Heart right ventricle (tissue), 16 donors: ENCODE measurements at regions not wholly inside any gene's neighbourhood (a gene's known extent, or its start where the extent isn't known, plus 50 kb on each side); places are given as distances from the start of the nearest gene placed in this dataset.

ENCODE experiments used
- ATAC-seq, 8 donors: fragments of 200-7000 bp; cut with Tn5 transposase; one replicate each; pipeline ENCODE4 v1.9.1; 2020; ENCODE audit warnings: mild to moderate bottlenecking in 8 of 8, moderate library complexity in 8 of 8, moderate number of reproducible peaks in 1 of 8
- DNase-seq, 2 donors: peaks; one replicate each; pipeline ENCODE4 v3.0.0-alpha.2; 2020
- H3K27ac ChIP-seq, 10 donors: fragments of 200-600 bp; sonication (generic) in 2 of 10; one replicate each; pipeline versions ENCODE4 v1.5.0 to v1.8.0; 2020 to 2022; ENCODE audit warnings: mild to moderate bottlenecking in 3 of 10
- H3K27me3 ChIP-seq, 7 donors: fragments of 200-600 bp; one replicate each; pipeline ENCODE4 v1.8.0; 2021 to 2022; ENCODE audit warnings: mild to moderate bottlenecking in 2 of 7
- H3K36me3 ChIP-seq, 9 donors: fragments of 200-600 bp; sonication (generic) in 1 of 9; one replicate each; pipeline versions ENCODE4 v1.5.0 to v1.8.0; 2020 to 2022; ENCODE audit warnings: mild to moderate bottlenecking in 2 of 9
- H3K4me1 ChIP-seq, 9 donors: fragments of 200-600 bp; sonication (generic) in 1 of 9; one replicate each; pipeline versions ENCODE4 v1.5.0 to v1.8.0; 2020 to 2022; ENCODE audit warnings: mild to moderate bottlenecking in 4 of 9
- H3K4me3 ChIP-seq, 10 donors: fragments of 200-600 bp; sonication (generic) in 2 of 10; one replicate each; pipeline versions ENCODE4 v1.5.0 to v1.8.0; 2020 to 2022; ENCODE audit warnings: mild to moderate bottlenecking in 7 of 10, moderate library complexity in 2 of 10
- H3K9me3 ChIP-seq, 11 donors: fragments of 200-600 bp in 10 of 11; sonication (generic) in 2 of 11; one replicate each; pipeline versions ENCODE4 v1.5.0 to v1.8.0; 2013 to 2022; ENCODE audit warnings: mild to moderate bottlenecking in 2 of 11, control low read depth in 1 of 11, moderate library complexity in 1 of 11
- CTCF ChIP-seq, 9 donors: fragments of 200-600 bp; sonication (generic) in 2 of 9; IDR thresholded peaks; one replicate each; pipeline versions ENCODE4 v1.5.0 to v1.8.0; 2021 to 2022; ENCODE audit warnings: antibody characterized with exemption in 9 of 9, mild to moderate bottlenecking in 5 of 9, moderate library complexity in 1 of 9
- WGBS, 2 donors: extraction: QIAGEN DNeasy Blood & Tissue Kit; methylation state at CpG; one replicate each; pipeline ENCODE4 v1.1.7; 2013; ENCODE audit warnings: inconsistent platforms in 1 of 2; 5-methylcytosine and 5-hydroxymethylcytosine counted together
- intact Hi-C, 10 donors: fragments of 100-400 bp; cut with DNase I; formaldehyde crosslinking; loops; one replicate each; pipeline versions ENCODE4 v1.11.1 to v1.14.2; 2022
- donor health status: Arrhythmogenic right ventricular cardiomyopathy.
- donor health status: ischemic (EF 13 %, LVEDD 7.1; RV severe dilation, severe dysfunction).
- donor health status: healthy with polysubstance abuse.
- donor health status: DM: no; HTN: yes; CAD: no.
- donor health status: DM: no; HTN: no; CAD: no.
- donor health status: ischemic (EF 25% LVEDD 6.9; RV normal size, moderate dysfunction).
- donor health status: ischemic (EF 25% LVEDD 5.7; RV mildly dilated, moderate dysfunction).
- donor health status: healthy.
- donor health status: DM: yes; HTN: yes; CAD: no.
- donor health status: Ischemic cardiomyopathy.
- donor health status: ischemic (EF 35%, LVEDD 5.7; RV mildly dilated, moderate dysfunction).
- donor health status: nonischemic (EF 11% LVEDD 7.7; RV severe dilation, severe dysfunction).
- donor health status: DM: yes; HTN: yes; CAD: no.
- donor health status: PGD.
- donor health status: ischemic (EF 29% LVEDD 5.4; RV normal size, mild dysfunction).
- donor health status: nonischemic (EF 23%, LVEDD 6.1; RV moderate dilation, normal function).

- ATAC-seq (peak in 1 of 8 donors; percentile 28), DNase-seq (no peak)
- Histone ChIP-seq H3K4me1 (peaks cover 4 to 77% (median 46%) of the 10 kb centered on the region in 9 donors), H3K27ac (peak overlapping the region in 1 of 10 donors; percentile 1), H3K36me3 (no peaks in the 10 kb centered on the region), H3K27me3 (no peaks in the 10 kb centered on the region), H3K4me3 (no peak overlapping the region), H3K9me3 (no peaks in the 10 kb centered on the region)
- intact Hi-C loops: no loop called here
- WGBS, 2 donors: 64 to 65% methylated on average over 3 of the region's 3 CpGs
- TF ChIP-seq CTCF (IDR thresholded peaks at IDR 0.05): no peak
Observed at GRCh38 chr5:124670722-124671184, 75.7 kb downstream of the ZNF608 start.

- H3K27me3 ChIP-seq: no peaks in the 10 kb centered on the region
- H3K27ac ChIP-seq: peak overlapping the region in 1 of 10 donors; percentile 1
- TF ChIP-seq CTCF (IDR thresholded peaks at IDR 0.05): no peak
- no peaks in the 10 kb centered on the region for H3K9me3 ChIP-seq
- ATAC-seq (peak in 5 of 8 donors; percentile 21 to 59 (median 39)), DNase-seq (no peak)
- H3K4me3 ChIP-seq: no peak overlapping the region
- H3K4me1 ChIP-seq: peaks cover 0 to 74% (median 46%) of the 10 kb centered on the region in 9 donors
- H3K36me3 ChIP-seq: no peaks in the 10 kb centered on the region
- intact Hi-C loops: no loop called here
- WGBS, 2 donors: 68 to 73% methylated on average over 7 of the region's 7 CpGs
Observed at GRCh38 chr5:124669956-124670721, 76.3 kb downstream of the ZNF608 start.

- Histone ChIP-seq H3K9me3 (no peaks in the 10 kb centered on the region), H3K4me3 (no peak overlapping the region), H3K27ac (no peak overlapping the region), H3K27me3 (no peaks in the 10 kb centered on the region), H3K36me3 (no peaks in the 10 kb centered on the region), H3K4me1 (peaks cover 0 to 76% (median 54%) of the 10 kb centered on the region in 9 donors)
- WGBS, 2 donors: 62 to 82% methylated on average over 4 of the region's 4 CpGs
- DNase-seq (no peak), ATAC-seq (peak in 5 of 8 donors; percentile 35 to 58 (median 38))
- TF ChIP-seq CTCF (IDR thresholded peaks at IDR 0.05): no peak
- intact Hi-C loops: no loop called here
Observed at GRCh38 chr5:124669300-124669648, 77.2 kb downstream of the ZNF608 start.

- WGBS, 2 donors: 84 to 85% methylated on average over 7 of the region's 7 CpGs
- intact Hi-C loops: no loop called here
- H3K27ac ChIP-seq: no peak overlapping the region
Observed at GRCh38 chr5:124668353-124669299, 77.8 kb downstream of the ZNF608 start.

More at GRCh38 chr5:124668353-124669299, 77.8 kb downstream of the ZNF608 start:
- Histone ChIP-seq H3K9me3 (no peaks in the 10 kb centered on the region), H3K4me1 (peaks cover 0 to 82% (median 55%) of the 10 kb centered on the region in 9 donors), H3K36me3 (no peaks in the 10 kb centered on the region), H3K27me3 (peaks cover 0 to 1% (median 0%) of the 10 kb centered on the region in 7 donors), H3K4me3 (no peak overlapping the region)
- ATAC-seq (no peak), DNase-seq (no peak)
- TF ChIP-seq CTCF (IDR thresholded peaks at IDR 0.05): no peak
